Lower leg skin (tissue), 3 donors: ENCODE measurements at regions not wholly inside any gene's neighbourhood (a gene's known extent, or its start where the extent isn't known, plus 50 kb on each side); places are given as distances from the start of the nearest gene placed in this dataset.

ENCODE experiments used
- POLR2A ChIP-seq, 2 donors: fragments of 450-650 bp; IDR thresholded peaks; one replicate each; pipeline ENCODE4 v1.6.1; 2016 to 2017; ENCODE audit warnings: antibody characterized with exemption in 2 of 2, mild to moderate bottlenecking in 1 of 2, moderate library complexity in 1 of 2
- TF ChIP-seq, protein P1 (sequence below), 3 donors: fragments of 450-650 bp; IDR thresholded peaks; one replicate each; pipeline ENCODE4 v1.5.1; 2016; ENCODE audit warnings: antibody characterized with exemption in 3 of 3, mild to moderate bottlenecking in 3 of 3, moderate library complexity in 2 of 3

DNA sequence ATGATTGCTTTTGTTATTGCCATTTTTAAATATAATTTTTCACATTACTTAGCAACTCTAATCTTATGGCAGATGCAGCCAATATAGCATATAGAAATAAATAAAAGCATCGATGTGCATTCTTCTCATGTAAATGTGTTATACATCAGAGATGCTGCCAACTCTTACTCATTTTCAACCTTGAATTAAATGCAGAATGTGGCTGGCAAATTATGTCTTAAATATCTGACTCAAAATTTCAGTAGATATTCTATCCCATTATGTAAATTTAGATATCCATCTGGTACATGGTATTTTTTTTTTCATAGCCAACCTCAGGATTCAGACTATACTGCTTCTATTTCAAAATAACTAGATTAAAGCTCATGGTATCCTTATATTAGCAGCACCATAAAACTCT lies 916.7 kb upstream of the TMPRSS15 start:
- no peak for TF ChIP-seq POLR2A (IDR thresholded peaks at IDR 0.05)
- TF ChIP-seq, protein P1, sequence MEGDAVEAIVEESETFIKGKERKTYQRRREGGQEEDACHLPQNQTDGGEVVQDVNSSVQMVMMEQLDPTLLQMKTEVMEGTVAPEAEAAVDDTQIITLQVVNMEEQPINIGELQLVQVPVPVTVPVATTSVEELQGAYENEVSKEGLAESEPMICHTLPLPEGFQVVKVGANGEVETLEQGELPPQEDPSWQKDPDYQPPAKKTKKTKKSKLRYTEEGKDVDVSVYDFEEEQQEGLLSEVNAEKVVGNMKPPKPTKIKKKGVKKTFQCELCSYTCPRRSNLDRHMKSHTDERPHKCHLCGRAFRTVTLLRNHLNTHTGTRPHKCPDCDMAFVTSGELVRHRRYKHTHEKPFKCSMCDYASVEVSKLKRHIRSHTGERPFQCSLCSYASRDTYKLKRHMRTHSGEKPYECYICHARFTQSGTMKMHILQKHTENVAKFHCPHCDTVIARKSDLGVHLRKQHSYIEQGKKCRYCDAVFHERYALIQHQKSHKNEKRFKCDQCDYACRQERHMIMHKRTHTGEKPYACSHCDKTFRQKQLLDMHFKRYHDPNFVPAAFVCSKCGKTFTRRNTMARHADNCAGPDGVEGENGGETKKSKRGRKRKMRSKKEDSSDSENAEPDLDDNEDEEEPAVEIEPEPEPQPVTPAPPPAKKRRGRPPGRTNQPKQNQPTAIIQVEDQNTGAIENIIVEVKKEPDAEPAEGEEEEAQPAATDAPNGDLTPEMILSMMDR (IDR thresholded peaks at IDR 0.05), result no peak
